Transverse colon (tissue), 4 donors: ENCODE measurements at regions not wholly inside any gene's neighbourhood (a gene's known extent, or its start where the extent isn't known, plus 50 kb on each side); places are given as distances from the start of the nearest gene placed in this dataset.

Experiments
- DNase-seq: peaks from one replicate; pipeline ENCODE4 v3.0.0-alpha.2; 2019
- H3K27ac ChIP-seq, 4 donors: fragments of 200-600 bp; sonication (generic); 2 replicates each; pipeline ENCODE4 v1.5.1; 2016 to 2018; ENCODE audit warnings: inconsistent platforms in 4 of 4
- H3K27me3 ChIP-seq: fragments of 200-600 bp; sonication (generic); 2 replicates; pipeline ENCODE4 v1.5.1; 2017; ENCODE audit warnings: inconsistent platforms
- H3K36me3 ChIP-seq, 4 donors: fragments of 200-600 bp; sonication (generic); 2 replicates each; pipeline ENCODE4 v1.5.1; 2017 to 2019; ENCODE audit warnings: inconsistent platforms in 4 of 4
- H3K4me1 ChIP-seq, 4 donors: fragments of 200-600 bp; sonication (generic); 2 replicates each; pipeline ENCODE4 v1.5.1; 2017 to 2020; ENCODE audit warnings: inconsistent platforms in 4 of 4
- H3K4me3 ChIP-seq, 4 donors: fragments of 200-600 bp; sonication (generic); 1 replicate in 1 of 4; 2 replicates in 3 of 4; pipeline versions ENCODE4 v1.5.1 to v1.6.1; 2017 to 2019; ENCODE audit warnings: inconsistent platforms in 4 of 4
- H3K9me3 ChIP-seq, 2 donors: fragments of 200-600 bp; sonication (generic); 2 replicates each; pipeline ENCODE4 v1.5.1; 2017 to 2019; ENCODE audit warnings: inconsistent platforms in 2 of 2
- CTCF ChIP-seq, 5 experiments: fragments of 200-600 bp in 3 of 5; fragments of 450-650 bp in 2 of 5; sonication (generic) in 3 of 5; IDR thresholded peaks; 1 replicate in 2 of 5; 2 replicates in 3 of 5; pipeline ENCODE4 v1.5.1; 2016 to 2017; ENCODE audit warnings: antibody characterized with exemption in 5 of 5, inconsistent platforms in 3 of 5, mild to moderate bottlenecking in 2 of 5, moderate library complexity in 1 of 5
- EP300 ChIP-seq: sonication (generic); formaldehyde crosslinking; IDR thresholded peaks from one replicate; pipeline ENCODE4 v1.6.1; 2017; ENCODE audit warnings: antibody characterized with exemption, low read depth
- POLR2A ChIP-seq: fragments of 450-650 bp; IDR thresholded peaks from one replicate; pipeline ENCODE4 v1.6.1; 2016; ENCODE audit warnings: antibody characterized with exemption, mild to moderate bottlenecking, moderate library complexity
- POLR2AphosphoS5 ChIP-seq, 3 donors: sonication (generic); formaldehyde crosslinking; IDR thresholded peaks; one replicate each; pipeline ENCODE4 v1.6.1; 2016; ENCODE audit warnings: antibody characterized with exemption in 3 of 3
- WGBS, 2 donors: methylation state at CpG; one replicate each; pipeline ENCODE4 v1.1.5; 2018; ENCODE audit warnings: low coverage in 1 of 2; 5-methylcytosine and 5-hydroxymethylcytosine counted together
- in situ Hi-C, 4 donors: fragments of 200-750 bp; cut with MboI; loops; one replicate each; pipeline versions ENCODE4 v1.15.0 to v1.15.1; 2017; ENCODE audit warnings: low sequenced_read_pairs in 3 of 4, low pct_ligation_motif_present in 1 of 4, low pct_unique_long_range_greater_than_20kb in 1 of 4
- intact Hi-C: fragments of 100-400 bp; cut with DNase I; formaldehyde crosslinking; loops from one replicate; pipeline ENCODE4 v1.15.1; 2023; ENCODE audit warnings: low total_unique reads

DNA sequence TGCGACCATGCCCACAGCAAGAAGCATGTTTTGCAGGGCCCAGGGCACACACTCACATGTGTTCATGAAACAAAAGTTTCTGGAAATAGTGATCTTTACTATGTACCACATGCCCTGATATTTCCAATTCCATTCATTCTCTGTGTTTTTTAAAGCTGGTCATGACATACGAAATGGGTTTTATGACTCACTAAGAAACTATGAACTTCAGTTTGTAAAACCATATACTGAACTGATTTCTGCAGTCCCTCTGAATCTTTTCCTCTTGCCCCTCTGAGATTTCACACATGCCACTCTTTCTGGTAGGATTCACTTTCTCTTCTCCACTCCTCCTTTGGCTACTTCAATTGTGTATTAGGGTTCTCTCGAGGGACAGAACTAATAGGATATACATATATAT lies 416.1 kb upstream of the TRPC7 start:
- WGBS, 2 donors: 44 to 74% methylated on average over 2 to 3 of the region's 3 CpGs
- H3K4me3 ChIP-seq: no peak overlapping the region
- no peaks in the 10 kb centered on the region for H3K9me3 ChIP-seq
- H3K27me3 ChIP-seq: no peaks in the 10 kb centered on the region
- no peak for DNase-seq
- TF ChIP-seq EP300: no peak
- no peak for TF ChIP-seq POLR2AphosphoS5 (IDR thresholded peaks at IDR 0.05)
- no peak for TF ChIP-seq POLR2A
- no peak for TF ChIP-seq CTCF (IDR thresholded peaks at IDR 0.05)
- no peak overlapping the region for H3K27ac ChIP-seq
- H3K4me1 ChIP-seq: no peaks in the 10 kb centered on the region
- intact Hi-C loops: no loop called here
- H3K36me3 ChIP-seq: no peaks in the 10 kb centered on the region
- in situ Hi-C loops: no loop called here

DNA sequence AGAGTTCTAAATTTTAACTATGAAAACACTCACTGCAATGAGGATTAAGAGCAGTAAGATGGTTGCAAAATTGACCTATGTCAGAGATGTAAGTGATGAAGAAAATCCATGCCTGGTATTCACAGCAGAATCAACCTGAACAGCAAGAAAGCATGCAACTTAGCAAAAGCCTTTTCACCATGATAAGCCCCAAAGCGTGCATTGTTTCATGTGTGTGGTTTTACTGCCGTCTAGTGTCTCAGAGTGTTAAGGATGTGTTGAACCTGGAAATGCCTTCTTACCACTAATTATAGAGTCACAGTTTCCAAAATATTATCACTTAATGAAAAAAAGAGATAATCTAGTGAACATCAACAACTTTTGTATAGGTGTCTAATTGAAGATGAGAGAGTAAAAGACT lies 415.2 kb upstream of the TRPC7 start:
- TF ChIP-seq POLR2AphosphoS5 (IDR thresholded peaks at IDR 0.05) (no peak), CTCF (IDR thresholded peaks at IDR 0.05) (no peak), POLR2A (no peak), EP300 (no peak)
- Histone ChIP-seq H3K4me1 (no peaks in the 10 kb centered on the region), H3K9me3 (peaks cover 0 to 2% of the 10 kb centered on the region in 2 donors), H3K27me3 (no peaks in the 10 kb centered on the region), H3K36me3 (no peaks in the 10 kb centered on the region), H3K4me3 (no peak overlapping the region), H3K27ac (no peak overlapping the region)
- intact Hi-C loops: no loop called here
- no peak for DNase-seq
- 48 to 76% methylated on average over 2 of the region's 2 CpGs for WGBS, 2 donors
- in situ Hi-C loops: no loop called here

DNA sequence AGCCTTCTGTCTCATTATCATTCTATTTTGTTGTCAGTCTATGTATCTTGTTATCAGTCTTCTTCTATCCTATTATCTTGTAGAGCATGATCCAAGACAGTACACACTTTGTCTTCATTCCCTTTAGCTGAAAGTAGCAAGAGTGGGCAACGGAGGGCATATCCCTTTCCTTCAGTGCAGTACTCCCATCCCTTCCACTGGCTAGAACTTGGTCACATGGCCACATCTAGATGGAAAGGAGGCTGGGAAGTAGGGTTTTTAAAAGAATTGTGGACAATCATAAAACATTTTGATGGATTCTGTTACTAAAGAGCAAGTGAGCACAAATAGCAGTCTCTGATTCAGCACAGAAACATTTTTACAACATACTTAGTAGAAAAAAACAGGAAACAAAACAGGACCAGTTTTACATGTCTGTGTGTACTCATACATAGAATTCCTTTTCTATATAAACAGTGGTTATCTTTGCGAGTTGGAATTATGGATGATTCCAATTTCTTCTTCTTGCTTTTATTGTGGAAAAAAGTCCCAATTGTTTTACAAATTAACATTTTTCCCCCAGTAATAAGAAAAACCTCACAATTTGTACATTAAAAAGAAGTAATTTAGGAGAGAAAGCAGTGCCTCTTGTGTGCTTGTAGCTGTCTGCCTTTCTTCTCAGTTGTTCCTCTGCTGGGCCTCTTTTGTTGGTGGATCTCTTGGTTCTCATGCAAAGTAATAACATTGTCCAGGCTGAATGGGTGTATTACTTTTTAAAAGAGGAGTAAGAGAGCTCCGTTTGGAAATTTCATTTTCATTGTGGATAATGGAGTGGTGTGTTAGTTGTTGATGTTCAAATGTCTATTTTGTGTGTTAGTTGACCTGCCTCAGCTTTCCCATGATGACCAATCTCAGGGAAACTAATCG lies 410.9 kb upstream of the TRPC7 start:
- WGBS, 2 donors: 49% methylated on average over 4 of the region's 4 CpGs
- no peaks in the 10 kb centered on the region for H3K36me3 ChIP-seq
- in situ Hi-C loops: no loop called here

More for the DNA sequence above, 410.9 kb upstream of the TRPC7 start:
- no peak overlapping the region for H3K27ac ChIP-seq
- TF ChIP-seq CTCF (IDR thresholded peaks at IDR 0.05) (no peak), POLR2A (no peak), POLR2AphosphoS5 (IDR thresholded peaks at IDR 0.05) (no peak), EP300 (no peak)
- DNase-seq: no peak
- no peak overlapping the region for H3K4me3 ChIP-seq
- no peaks in the 10 kb centered on the region for H3K4me1 ChIP-seq
- peaks cover 0 to 5% of the 10 kb centered on the region in 2 donors for H3K9me3 ChIP-seq
- intact Hi-C loops: no loop called here
- no peaks in the 10 kb centered on the region for H3K27me3 ChIP-seq
